Keratinocyte (primary cell): ENCODE measurements at regions not wholly inside any gene's neighbourhood (a gene's known extent, or its start where the extent isn't known, plus 50 kb on each side); places are given as distances from the start of the nearest gene placed in this dataset.
"Not testable (repeated sequence)": the region's sequence is repeated elsewhere in the genome, so short reads cannot be mapped to it uniquely, and the experiment has no call there.

Experiments
- CTCF ChIP-seq, 3 experiments: IDR thresholded peaks in 1 of 3; conservative IDR thresholded peaks in 1 of 3; optimal IDR thresholded peaks in 1 of 3; 2 replicates in 2 of 3; 3 replicates in 1 of 3; pipeline versions ENCODE3 to v1.5.1; 2011; ENCODE audit warnings: low read length in 3 of 3, mild to moderate bottlenecking in 3 of 3, moderate library complexity in 2 of 3, control low read depth in 1 of 3, inconsistent platforms in 1 of 3; ENCODE audit not compliant: insufficient read depth in 2 of 3; ENCODE audit errors: extremely low read depth in 1 of 3
- EZH2 ChIP-seq: IDR thresholded peaks from one replicate; pipeline ENCODE4 v1.6.1; 2012; ENCODE audit warnings: inconsistent platforms, mild to moderate bottlenecking, low read length, moderate library complexity

DNA sequence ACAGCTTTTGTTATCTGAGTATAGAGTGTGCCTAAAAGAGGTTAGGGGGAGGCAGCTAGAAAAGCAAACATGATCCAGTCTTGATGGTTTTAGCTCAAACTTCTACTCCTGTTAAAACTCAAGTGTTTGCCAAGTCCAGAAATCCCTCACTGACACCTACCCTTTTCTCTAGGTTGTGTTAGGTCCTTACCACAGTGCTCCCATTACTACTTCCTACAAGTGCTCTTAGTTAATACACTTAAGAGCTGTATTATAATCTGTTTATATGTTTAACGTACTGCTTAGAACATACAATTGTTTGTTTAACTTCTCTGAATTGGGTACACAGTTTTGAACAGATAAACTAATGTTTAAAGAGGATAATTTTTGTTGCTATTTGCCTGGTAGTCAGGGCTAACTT, 1198.0 kb downstream of the KHDRBS2 start:
- TF ChIP-seq CTCF (optimal IDR thresholded peaks at IDR 0.05 in 1 of 3, IDR thresholded peaks at IDR 0.05 in 1 of 3, conservative IDR thresholded peaks at IDR 0.05 in 1 of 3; ENCODE audit: extremely low read depth in 1 of 3, insufficient read depth in 2 of 3, low read length in 3 of 3); EZH2: not testable (repeated sequence)
